DOHH2 (cell line): ENCODE measurements at regions not wholly inside any gene's neighbourhood (a gene's known extent, or its start where the extent isn't known, plus 50 kb on each side); places are given as distances from the start of the nearest gene placed in this dataset.

Experiments
- CTCF ChIP-seq: fragments of 200-600 bp; sonication (generic); IDR thresholded peaks from one replicate; pipeline ENCODE4 v1.5.1; 2014; ENCODE audit warnings: antibody characterized with exemption, mild to moderate bottlenecking, low read depth, low read length; ENCODE audit not compliant: poor library complexity, severe bottlenecking
- EZH2phosphoT487 ChIP-seq: fragments of 200-600 bp; sonication (generic); IDR thresholded peaks from 2 replicates; pipeline ENCODE4 v1.6.1; 2017; ENCODE audit warnings: borderline replicate concordance, mild to moderate bottlenecking, antibody characterized with exemption, low read length, moderate library complexity, mixed read lengths

DNA sequence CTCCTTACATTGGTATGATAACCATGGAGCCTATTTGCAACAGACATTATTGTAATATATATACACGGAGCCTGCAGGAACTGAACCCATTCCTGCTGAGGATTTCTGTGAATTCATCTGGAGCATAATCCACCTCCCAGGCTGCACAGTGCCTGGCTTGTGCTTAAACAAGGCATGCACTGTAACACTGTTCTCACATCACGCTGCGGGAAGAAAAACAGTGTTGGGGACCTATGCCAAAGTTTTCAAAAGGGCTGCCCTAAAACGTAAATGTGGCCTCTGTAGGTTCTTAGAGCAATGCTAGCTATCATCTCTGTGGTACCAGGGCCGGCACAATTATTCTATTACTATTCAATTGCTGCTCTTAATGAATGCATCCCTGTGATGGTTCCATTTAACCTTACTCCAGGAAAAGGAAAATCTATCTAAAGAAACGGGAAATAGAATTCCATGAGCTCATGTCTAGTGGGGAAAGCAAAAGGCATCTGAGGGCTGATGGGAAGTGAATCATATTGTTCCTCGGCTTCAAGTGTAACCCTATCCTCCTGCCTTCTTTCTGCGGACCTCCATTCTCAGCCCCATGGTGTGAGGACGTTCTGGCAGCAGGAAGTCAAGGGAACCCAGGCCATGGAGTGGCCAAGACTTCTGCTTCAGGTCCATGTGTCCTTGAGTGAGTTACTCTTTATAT is 525.5 kb downstream of the SOX6 start:
- TF ChIP-seq CTCF (no peak), EZH2phosphoT487 (no peak)
